Lower leg skin (tissue), 3 donors: ENCODE measurements at regions not wholly inside any gene's neighbourhood (a gene's known extent, or its start where the extent isn't known, plus 50 kb on each side); places are given as distances from the start of the nearest gene placed in this dataset.

Experiments used
- POLR2A ChIP-seq, 2 donors: fragments of 450-650 bp; IDR thresholded peaks; one replicate each; pipeline ENCODE4 v1.6.1; 2016 to 2017; ENCODE audit warnings: antibody characterized with exemption in 2 of 2, mild to moderate bottlenecking in 1 of 2, moderate library complexity in 1 of 2
- TF ChIP-seq, protein P1 (sequence below), 3 donors: fragments of 450-650 bp; IDR thresholded peaks; one replicate each; pipeline ENCODE4 v1.5.1; 2016; ENCODE audit warnings: antibody characterized with exemption in 3 of 3, mild to moderate bottlenecking in 3 of 3, moderate library complexity in 2 of 3

DNA sequence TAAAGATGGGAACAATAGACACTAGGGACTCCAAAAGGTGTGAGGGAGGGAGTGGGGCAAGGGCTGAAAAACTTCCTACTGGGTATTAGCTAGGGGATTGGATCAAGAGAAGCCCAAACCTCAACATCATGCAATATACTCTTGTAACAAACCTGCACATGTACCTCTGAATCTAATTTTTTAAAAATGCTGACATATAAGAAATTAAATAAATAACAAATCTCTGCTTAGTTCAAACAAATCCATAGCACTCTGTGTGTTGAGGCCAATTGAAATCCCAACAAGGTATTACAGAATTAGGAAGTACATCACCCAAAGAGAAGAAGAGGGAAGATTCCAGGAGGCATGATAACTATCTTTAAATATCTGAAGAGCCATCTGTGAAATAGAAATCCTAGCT is 55.4 kb upstream of the CDH20 start:
- TF ChIP-seq, protein P1, sequence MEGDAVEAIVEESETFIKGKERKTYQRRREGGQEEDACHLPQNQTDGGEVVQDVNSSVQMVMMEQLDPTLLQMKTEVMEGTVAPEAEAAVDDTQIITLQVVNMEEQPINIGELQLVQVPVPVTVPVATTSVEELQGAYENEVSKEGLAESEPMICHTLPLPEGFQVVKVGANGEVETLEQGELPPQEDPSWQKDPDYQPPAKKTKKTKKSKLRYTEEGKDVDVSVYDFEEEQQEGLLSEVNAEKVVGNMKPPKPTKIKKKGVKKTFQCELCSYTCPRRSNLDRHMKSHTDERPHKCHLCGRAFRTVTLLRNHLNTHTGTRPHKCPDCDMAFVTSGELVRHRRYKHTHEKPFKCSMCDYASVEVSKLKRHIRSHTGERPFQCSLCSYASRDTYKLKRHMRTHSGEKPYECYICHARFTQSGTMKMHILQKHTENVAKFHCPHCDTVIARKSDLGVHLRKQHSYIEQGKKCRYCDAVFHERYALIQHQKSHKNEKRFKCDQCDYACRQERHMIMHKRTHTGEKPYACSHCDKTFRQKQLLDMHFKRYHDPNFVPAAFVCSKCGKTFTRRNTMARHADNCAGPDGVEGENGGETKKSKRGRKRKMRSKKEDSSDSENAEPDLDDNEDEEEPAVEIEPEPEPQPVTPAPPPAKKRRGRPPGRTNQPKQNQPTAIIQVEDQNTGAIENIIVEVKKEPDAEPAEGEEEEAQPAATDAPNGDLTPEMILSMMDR (IDR thresholded peaks at IDR 0.05) = no peak
- no peak for TF ChIP-seq POLR2A (IDR thresholded peaks at IDR 0.05)
